Liver (tissue), 3 donors: ENCODE measurements at regions not wholly inside any gene's neighbourhood (a gene's known extent, or its start where the extent isn't known, plus 50 kb on each side); places are given as distances from the start of the nearest gene placed in this dataset.

ENCODE experiments used
- ATF3 ChIP-seq: IDR thresholded peaks from 2 replicates; pipeline ENCODE4 v1.6.1; 2016; ENCODE audit warnings: antibody characterized with exemption
- CTCF ChIP-seq: fragments of 150-350 bp; IDR thresholded peaks from 2 replicates; pipeline ENCODE4 v1.5.1; 2017; ENCODE audit warnings: improper control_type of control experiment, low read depth, low read length; ENCODE audit not compliant: missing input control
- GABPA ChIP-seq, 2 donors: IDR thresholded peaks in 1 of 2; conservative IDR thresholded peaks in 1 of 2; 2 replicates each; pipeline ENCODE4 v1.6.1; 2016; ENCODE audit warnings: antibody characterized with exemption in 2 of 2, mild to moderate bottlenecking in 1 of 2, moderate library complexity in 1 of 2
- JUND ChIP-seq, 2 donors: IDR thresholded peaks; 2 replicates each; pipeline ENCODE4 v1.6.1; 2016; ENCODE audit warnings: antibody characterized with exemption in 2 of 2
- MAX ChIP-seq: IDR thresholded peaks from 2 replicates; pipeline ENCODE4 v1.6.1; 2016; ENCODE audit warnings: antibody characterized with exemption
- RAD21 ChIP-seq, 2 donors: IDR thresholded peaks; 2 replicates each; pipeline ENCODE4 v1.6.1; 2016; ENCODE audit warnings: antibody characterized with exemption in 2 of 2, mild to moderate bottlenecking in 2 of 2
- REST ChIP-seq: IDR thresholded peaks from 2 replicates; pipeline ENCODE4 v1.6.1; 2016; ENCODE audit warnings: antibody characterized with exemption, mild to moderate bottlenecking
- donor health status: healthy.
- donor health status: healthy.

- TF ChIP-seq CTCF (no peak), MAX (no peak), RAD21 (IDR thresholded peaks at IDR 0.05) (no peak), GABPA (IDR thresholded peaks at IDR 0.05 in 1 of 2, conservative IDR thresholded peaks at IDR 0.05 in 1 of 2) (no peak), JUND (IDR thresholded peaks at IDR 0.05) (no peak), REST (no peak), ATF3 (no peak)
Measured at GRCh38 chr4:179919587-179919986, 2323.6 kb upstream of the TENM3 start.
